Colonic mucosa (tissue), 4 donors: ENCODE measurements at regions not wholly inside any gene's neighbourhood (a gene's known extent, or its start where the extent isn't known, plus 50 kb on each side); places are given as distances from the start of the nearest gene placed in this dataset.

Source experiments
- DNase-seq: peaks from one replicate; pipeline ENCODE4 v3.0.0-alpha.2; 2020
- H3K27ac ChIP-seq: fragments of 200-600 bp; one replicate; pipeline ENCODE4 v1.8.0; 2021
- H3K27me3 ChIP-seq: fragments of 200-600 bp; one replicate; pipeline ENCODE4 v1.8.0; 2021
- H3K36me3 ChIP-seq: fragments of 200-600 bp; one replicate; pipeline ENCODE4 v1.8.0; 2021
- H3K4me1 ChIP-seq: fragments of 200-600 bp; one replicate; pipeline ENCODE4 v1.8.0; 2021; ENCODE audit warnings: mild to moderate bottlenecking
- H3K4me3 ChIP-seq: fragments of 200-600 bp; one replicate; pipeline ENCODE4 v1.8.0; 2021
- H3K9ac ChIP-seq, 2 donors: one replicate each; pipeline ENCODE4 v1.7.0; 2013; ENCODE audit warnings: control low read depth in 2 of 2, low read depth in 2 of 2, low read length in 2 of 2
- H3K9me3 ChIP-seq: fragments of 200-600 bp; one replicate; pipeline ENCODE4 v1.8.0; 2021
- intact Hi-C: fragments of 100-400 bp; cut with DNase I; formaldehyde crosslinking; loops from one replicate; pipeline ENCODE4 v1.14.1; 2022
- TF ChIP-seq, protein P1 (sequence below): fragments of 200-600 bp; IDR thresholded peaks from one replicate; pipeline ENCODE4 v1.8.0; 2022; ENCODE audit warnings: antibody characterized with exemption, mild to moderate bottlenecking
- donor health status: healthy.
- donor health status: DM: no; HTN: no; CAD: no.
- donor health status: DM: no; HTN: no; CAD: no.

DNA sequence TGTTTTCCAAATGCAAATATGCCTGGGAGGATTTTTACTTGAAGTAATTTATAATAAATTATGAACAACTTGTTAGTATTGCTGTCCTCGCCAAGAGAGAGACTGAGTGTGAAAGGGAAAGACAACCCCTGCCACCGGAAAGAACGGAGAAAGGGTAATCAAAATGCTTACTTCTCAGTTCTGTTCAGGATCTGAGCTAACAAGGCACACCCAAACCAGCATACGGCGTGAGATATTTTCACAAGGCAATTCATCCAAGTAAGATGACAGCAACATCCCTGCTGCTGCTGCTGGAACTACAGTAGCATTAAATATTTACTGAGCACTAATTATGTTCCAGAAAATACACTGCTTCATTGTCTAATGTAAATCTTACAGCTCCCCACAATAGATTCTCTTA is 96.1 kb downstream of the KBTBD8 start:
- Histone ChIP-seq H3K27me3 (no peaks in the 10 kb centered on the region), H3K4me3 (no peak overlapping the region), H3K4me1 (no peaks in the 10 kb centered on the region), H3K27ac (no peak overlapping the region), H3K9ac (no peak overlapping the region), H3K9me3 (no peaks in the 10 kb centered on the region), H3K36me3 (no peaks in the 10 kb centered on the region)
- intact Hi-C loops: no loop called here
- TF ChIP-seq, protein P1, sequence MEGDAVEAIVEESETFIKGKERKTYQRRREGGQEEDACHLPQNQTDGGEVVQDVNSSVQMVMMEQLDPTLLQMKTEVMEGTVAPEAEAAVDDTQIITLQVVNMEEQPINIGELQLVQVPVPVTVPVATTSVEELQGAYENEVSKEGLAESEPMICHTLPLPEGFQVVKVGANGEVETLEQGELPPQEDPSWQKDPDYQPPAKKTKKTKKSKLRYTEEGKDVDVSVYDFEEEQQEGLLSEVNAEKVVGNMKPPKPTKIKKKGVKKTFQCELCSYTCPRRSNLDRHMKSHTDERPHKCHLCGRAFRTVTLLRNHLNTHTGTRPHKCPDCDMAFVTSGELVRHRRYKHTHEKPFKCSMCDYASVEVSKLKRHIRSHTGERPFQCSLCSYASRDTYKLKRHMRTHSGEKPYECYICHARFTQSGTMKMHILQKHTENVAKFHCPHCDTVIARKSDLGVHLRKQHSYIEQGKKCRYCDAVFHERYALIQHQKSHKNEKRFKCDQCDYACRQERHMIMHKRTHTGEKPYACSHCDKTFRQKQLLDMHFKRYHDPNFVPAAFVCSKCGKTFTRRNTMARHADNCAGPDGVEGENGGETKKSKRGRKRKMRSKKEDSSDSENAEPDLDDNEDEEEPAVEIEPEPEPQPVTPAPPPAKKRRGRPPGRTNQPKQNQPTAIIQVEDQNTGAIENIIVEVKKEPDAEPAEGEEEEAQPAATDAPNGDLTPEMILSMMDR: no peak
- DNase-seq: peak; percentile 30

DNA sequence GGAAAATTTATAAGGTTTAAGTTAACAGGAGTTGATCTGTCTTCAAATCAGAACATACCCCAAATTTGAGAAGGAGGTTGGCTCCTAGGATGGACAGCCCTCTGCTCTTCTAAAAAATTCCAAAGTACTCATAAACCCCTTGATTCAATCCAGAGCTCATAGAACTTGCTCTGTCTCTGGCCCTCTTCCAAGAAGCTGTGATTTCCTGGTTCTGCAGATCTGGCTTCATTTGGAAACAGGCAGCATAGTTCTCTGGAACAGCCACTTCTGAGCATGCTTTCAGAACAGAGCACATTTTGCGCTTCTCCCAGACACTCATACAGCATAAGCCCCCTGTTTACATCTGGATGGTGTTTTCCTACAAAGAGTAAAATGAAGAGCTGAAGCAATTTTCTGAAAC is 96.7 kb downstream of the KBTBD8 start:
- intact Hi-C loops: no loop called here
- peak; percentile 57 for DNase-seq
- H3K36me3 ChIP-seq: no peaks in the 10 kb centered on the region

DNA sequence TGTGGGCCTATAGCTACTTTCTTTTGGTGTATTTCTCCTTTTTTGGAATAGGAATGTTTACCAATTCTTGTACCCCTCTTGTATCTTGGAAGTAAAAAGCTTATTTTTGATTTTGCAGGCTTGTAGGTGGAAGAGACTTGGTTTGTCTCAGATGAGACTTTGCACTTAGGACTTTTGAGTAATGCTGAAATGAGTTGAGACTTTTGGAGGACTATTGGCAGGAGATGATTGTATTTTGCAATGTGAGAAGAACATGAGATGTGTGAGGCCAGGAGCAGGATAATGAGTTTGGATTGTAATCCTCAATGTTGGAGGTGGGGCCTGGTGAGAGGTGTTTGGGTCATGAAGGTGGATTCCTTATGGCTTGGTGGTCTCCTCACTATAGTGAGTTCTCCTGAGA is 106.3 kb downstream of the KBTBD8 start:
- H3K27ac ChIP-seq: no peak overlapping the region
- no peak overlapping the region for H3K4me3 ChIP-seq
- H3K4me1 ChIP-seq: no peaks in the 10 kb centered on the region
- H3K36me3 ChIP-seq: no peaks in the 10 kb centered on the region
- TF ChIP-seq, protein P1: no peak
- no peak for DNase-seq
- no peaks in the 10 kb centered on the region for H3K27me3 ChIP-seq
- no peak overlapping the region for H3K9ac ChIP-seq
- H3K9me3 ChIP-seq: no peaks in the 10 kb centered on the region
- intact Hi-C loops: no loop called here

More for the DNA sequence above, 96.7 kb downstream of the KBTBD8 start:
- H3K9ac ChIP-seq: no peak overlapping the region
- H3K27me3 ChIP-seq: no peaks in the 10 kb centered on the region
- no peak overlapping the region for H3K27ac ChIP-seq
- no peaks in the 10 kb centered on the region for H3K4me1 ChIP-seq
- TF ChIP-seq, protein P1: no peak
- H3K4me3 ChIP-seq: no peak overlapping the region
- no peaks in the 10 kb centered on the region for H3K9me3 ChIP-seq

DNA sequence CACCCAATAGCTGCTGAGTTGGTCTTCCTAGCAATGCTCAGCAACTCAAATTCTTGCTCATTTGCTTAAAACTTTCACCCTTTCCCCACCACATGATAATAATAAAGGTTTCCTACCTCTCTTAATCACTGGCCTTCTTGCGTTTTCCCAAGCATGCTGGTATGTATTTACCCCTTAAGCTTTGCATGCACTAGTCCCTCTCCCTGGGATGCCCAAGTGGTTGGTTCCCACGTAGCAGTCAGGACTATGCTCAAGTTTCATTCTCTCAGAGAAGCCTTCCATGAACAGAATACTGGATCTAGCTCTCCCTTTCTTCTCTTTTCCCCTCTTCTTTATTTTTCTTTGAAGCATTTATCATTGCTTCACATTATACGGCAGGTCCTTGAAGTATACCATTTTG is 108.8 kb downstream of the KBTBD8 start:
- no peak for DNase-seq
- Histone ChIP-seq H3K9ac (no peak overlapping the region), H3K4me3 (no peak overlapping the region)

DNA sequence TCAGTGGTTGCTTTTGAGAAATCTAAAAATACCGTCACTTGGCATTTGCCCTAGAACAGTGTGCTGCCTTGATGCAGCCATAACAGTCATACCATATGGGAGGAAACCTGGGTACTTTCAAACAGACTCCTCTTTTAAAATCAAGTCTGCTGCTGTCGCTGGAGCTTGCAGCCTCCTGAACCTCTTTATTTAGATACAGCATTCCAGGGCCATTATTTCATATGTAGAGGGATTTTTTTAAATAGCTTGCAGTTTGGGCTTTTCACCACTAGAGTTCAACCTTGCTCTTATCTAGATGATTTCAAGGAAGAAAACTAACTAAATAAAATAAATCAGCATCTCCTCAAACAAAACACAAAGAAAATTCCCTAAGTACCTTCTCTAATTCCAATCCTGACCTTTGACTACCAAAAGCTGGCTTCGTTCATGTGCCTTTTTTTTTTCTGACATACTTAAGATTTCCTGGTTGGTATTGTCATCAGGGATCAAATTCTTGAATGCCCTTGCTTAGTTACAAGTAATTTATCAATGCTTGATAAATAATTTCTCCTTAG is 111.6 kb downstream of the KBTBD8 start:
- intact Hi-C loops: loop anchor here (5.0 to 10.0 kb wide), 3 partner anchors 165 to 1783 kb away; no protein-coding TSS in a partner anchor
- TF ChIP-seq, protein P1: peak; percentile 49

More for the DNA sequence above, 108.8 kb downstream of the KBTBD8 start:
- H3K27me3 ChIP-seq: no peaks in the 10 kb centered on the region
- intact Hi-C loops: no loop called here
- H3K36me3 ChIP-seq: no peaks in the 10 kb centered on the region
- no peak overlapping the region for H3K27ac ChIP-seq
- H3K9me3 ChIP-seq: no peaks in the 10 kb centered on the region
- TF ChIP-seq, protein P1: no peak
- H3K4me1 ChIP-seq: no peaks in the 10 kb centered on the region

More for the DNA sequence above, 111.6 kb downstream of the KBTBD8 start:
- no peaks in the 10 kb centered on the region for H3K36me3 ChIP-seq
- DNase-seq: no peak
- no peaks in the 10 kb centered on the region for H3K9me3 ChIP-seq
- H3K9ac ChIP-seq: no peak overlapping the region
- no peak overlapping the region for H3K4me3 ChIP-seq
- no peaks in the 10 kb centered on the region for H3K4me1 ChIP-seq
- no peak overlapping the region for H3K27ac ChIP-seq
- H3K27me3 ChIP-seq: no peaks in the 10 kb centered on the region
